Breast epithelium (tissue), 4 donors: ENCODE measurements at regions not wholly inside any gene's neighbourhood (a gene's known extent, or its start where the extent isn't known, plus 50 kb on each side); places are given as distances from the start of the nearest gene placed in this dataset.
A peak's percentile ranks its signal among the peaks of the same experiment; 100 is the strongest.

ENCODE experiments used
- DNase-seq, 2 donors: peaks; one replicate each; pipeline ENCODE4 v3.0.0-alpha.2; 2019; ENCODE audit warnings: low spot score in 2 of 2
- H3K27ac ChIP-seq, 2 donors: fragments of 200-600 bp; sonication (generic) in 1 of 2; one replicate each; pipeline ENCODE4 v1.5.1; 2016 to 2019; ENCODE audit warnings: mild to moderate bottlenecking in 1 of 2
- H3K27me3 ChIP-seq, 2 donors: fragments of 200-600 bp; sonication (generic) in 1 of 2; one replicate each; pipeline versions ENCODE4 v1.5.1 to v1.6.0; 2017 to 2019; ENCODE audit warnings: control low read depth in 1 of 2, mild to moderate bottlenecking in 1 of 2
- H3K36me3 ChIP-seq: fragments of 200-600 bp; one replicate; pipeline ENCODE4 v1.5.1; 2019
- H3K4me1 ChIP-seq, 2 donors: fragments of 200-600 bp; sonication (generic); one replicate each; pipeline ENCODE4 v1.5.1; 2016 to 2019; ENCODE audit warnings: control low read depth in 1 of 2
- H3K4me3 ChIP-seq, 3 donors: fragments of 200-600 bp; sonication (generic); 1 replicate in 2 of 3; 2 replicates in 1 of 3; pipeline ENCODE4 v1.5.1; 2016 to 2019; ENCODE audit warnings: mild to moderate bottlenecking in 3 of 3, moderate library complexity in 2 of 3
- H3K9me3 ChIP-seq, 2 donors: fragments of 200-600 bp; sonication (generic) in 1 of 2; one replicate each; pipeline ENCODE4 v1.5.1; 2016 to 2019; ENCODE audit warnings: control low read depth in 1 of 2
- POLR2A ChIP-seq: fragments of 450-650 bp; IDR thresholded peaks from one replicate; pipeline ENCODE4 v1.6.1; 2016; ENCODE audit warnings: antibody characterized with exemption, mild to moderate bottlenecking, moderate library complexity
- POLR2AphosphoS5 ChIP-seq, 3 donors: sonication (generic); formaldehyde crosslinking; IDR thresholded peaks; one replicate each; pipeline ENCODE4 v1.6.1; 2017; ENCODE audit warnings: antibody characterized with exemption in 3 of 3
- intact Hi-C: fragments of 100-400 bp; cut with DNase I; formaldehyde crosslinking; loops from one replicate; pipeline ENCODE4 v1.15.1; 2023; ENCODE audit warnings: low total_unique reads
- TF ChIP-seq, protein P1 (sequence below), 3 donors: fragments of 450-650 bp; IDR thresholded peaks; one replicate each; pipeline ENCODE4 v1.5.1; 2016 to 2017; ENCODE audit warnings: antibody characterized with exemption in 3 of 3, mild to moderate bottlenecking in 3 of 3, moderate library complexity in 3 of 3

DNA sequence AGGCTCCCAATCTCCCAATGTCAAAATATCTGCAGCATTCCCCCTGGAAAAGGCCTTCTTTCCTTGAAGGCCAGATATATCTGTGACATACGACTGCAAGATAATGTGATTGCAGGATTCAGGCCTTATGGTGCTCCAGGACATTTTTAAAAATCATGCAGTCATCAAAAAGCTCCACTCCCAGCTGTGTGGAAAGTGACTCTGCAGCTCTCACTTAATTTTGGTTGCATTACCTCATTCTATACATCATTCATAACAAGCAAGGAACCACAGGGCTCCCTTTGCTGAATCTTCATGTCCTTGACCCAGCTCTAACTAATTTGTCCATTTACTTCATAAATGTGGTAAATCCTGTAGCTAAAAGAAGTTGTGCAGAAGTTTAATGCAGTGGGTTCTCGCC lies 386.2 kb upstream of the SLC30A5 start:
- DNase-seq = no peak
- TF ChIP-seq, protein P1, sequence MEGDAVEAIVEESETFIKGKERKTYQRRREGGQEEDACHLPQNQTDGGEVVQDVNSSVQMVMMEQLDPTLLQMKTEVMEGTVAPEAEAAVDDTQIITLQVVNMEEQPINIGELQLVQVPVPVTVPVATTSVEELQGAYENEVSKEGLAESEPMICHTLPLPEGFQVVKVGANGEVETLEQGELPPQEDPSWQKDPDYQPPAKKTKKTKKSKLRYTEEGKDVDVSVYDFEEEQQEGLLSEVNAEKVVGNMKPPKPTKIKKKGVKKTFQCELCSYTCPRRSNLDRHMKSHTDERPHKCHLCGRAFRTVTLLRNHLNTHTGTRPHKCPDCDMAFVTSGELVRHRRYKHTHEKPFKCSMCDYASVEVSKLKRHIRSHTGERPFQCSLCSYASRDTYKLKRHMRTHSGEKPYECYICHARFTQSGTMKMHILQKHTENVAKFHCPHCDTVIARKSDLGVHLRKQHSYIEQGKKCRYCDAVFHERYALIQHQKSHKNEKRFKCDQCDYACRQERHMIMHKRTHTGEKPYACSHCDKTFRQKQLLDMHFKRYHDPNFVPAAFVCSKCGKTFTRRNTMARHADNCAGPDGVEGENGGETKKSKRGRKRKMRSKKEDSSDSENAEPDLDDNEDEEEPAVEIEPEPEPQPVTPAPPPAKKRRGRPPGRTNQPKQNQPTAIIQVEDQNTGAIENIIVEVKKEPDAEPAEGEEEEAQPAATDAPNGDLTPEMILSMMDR (IDR thresholded peaks at IDR 0.05) = no peak
- TF ChIP-seq POLR2A = no peak
- Histone ChIP-seq H3K27ac (no peak overlapping the region), H3K9me3 (no peaks in the 10 kb centered on the region), H3K4me1 (no peaks in the 10 kb centered on the region), H3K36me3 (no peaks in the 10 kb centered on the region), H3K4me3 (no peak overlapping the region), H3K27me3 (no peaks in the 10 kb centered on the region)
- intact Hi-C loops = no loop called here

DNA sequence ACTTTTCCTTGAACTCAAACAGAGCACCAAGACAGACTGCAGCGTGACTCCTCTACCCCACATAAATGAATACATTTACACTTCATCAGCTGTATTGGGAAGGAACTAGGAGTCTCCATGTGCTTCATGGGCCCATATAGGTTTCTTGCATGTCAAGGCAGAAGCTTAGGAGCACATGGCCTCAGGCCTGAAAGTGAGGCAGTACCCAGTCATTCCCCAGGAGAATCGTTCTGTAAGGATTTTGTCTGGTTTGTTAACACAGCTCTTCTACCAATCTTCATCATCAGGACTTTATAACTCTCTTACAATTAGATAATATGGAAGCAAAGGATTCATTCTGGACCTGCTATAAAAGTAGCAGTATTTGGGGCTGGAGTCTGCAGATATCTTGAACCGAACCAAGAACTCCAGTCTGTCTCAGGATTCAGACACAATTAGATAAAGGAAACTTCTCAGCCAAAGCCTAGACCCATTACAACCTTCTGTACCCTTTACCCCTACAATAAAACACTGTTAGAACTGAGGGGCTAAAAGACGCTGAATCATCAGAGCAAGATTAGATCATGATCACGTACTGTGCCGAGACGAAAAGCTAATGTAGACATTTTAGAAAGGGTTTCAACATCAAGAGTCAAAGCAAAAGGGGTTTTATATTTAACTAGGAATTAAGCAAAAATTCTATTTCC lies 385.5 kb upstream of the SLC30A5 start:
- intact Hi-C loops = no loop called here
- no peaks in the 10 kb centered on the region for H3K9me3 ChIP-seq
- no peak for DNase-seq
- no peaks in the 10 kb centered on the region for H3K4me1 ChIP-seq
- no peak overlapping the region for H3K4me3 ChIP-seq
- H3K36me3 ChIP-seq = no peaks in the 10 kb centered on the region
- no peaks in the 10 kb centered on the region for H3K27me3 ChIP-seq
- no peak overlapping the region for H3K27ac ChIP-seq
- TF ChIP-seq POLR2A (no peak), POLR2AphosphoS5 (IDR thresholded peaks at IDR 0.05) (no peak)
- TF ChIP-seq, protein P1 (IDR thresholded peaks at IDR 0.05) = no peak

DNA sequence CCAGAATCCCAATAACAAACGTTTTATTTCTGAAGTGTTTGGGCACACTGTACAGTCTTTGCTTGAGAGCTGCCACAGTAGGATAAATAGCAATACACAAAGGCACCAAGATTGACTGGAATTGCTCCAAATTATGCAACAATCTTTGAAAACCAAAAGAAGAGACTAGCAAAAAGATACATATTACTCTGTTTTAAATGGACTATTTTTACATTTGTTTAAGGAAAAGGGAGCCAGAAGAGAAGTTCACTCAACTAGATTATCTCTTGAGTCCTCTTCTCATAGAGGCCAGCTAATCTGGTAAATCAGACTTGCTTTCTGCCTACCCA lies 385.0 kb upstream of the SLC30A5 start:
- Histone ChIP-seq H3K36me3 (no peaks in the 10 kb centered on the region), H3K27me3 (no peaks in the 10 kb centered on the region), H3K4me1 (no peaks in the 10 kb centered on the region), H3K4me3 (no peak overlapping the region), H3K27ac (no peak overlapping the region), H3K9me3 (no peaks in the 10 kb centered on the region)
- no peak for DNase-seq
- intact Hi-C loops = no loop called here
- TF ChIP-seq, protein P1 (IDR thresholded peaks at IDR 0.05) = no peak
- TF ChIP-seq POLR2AphosphoS5 (IDR thresholded peaks at IDR 0.05) (no peak), POLR2A (no peak)

DNA sequence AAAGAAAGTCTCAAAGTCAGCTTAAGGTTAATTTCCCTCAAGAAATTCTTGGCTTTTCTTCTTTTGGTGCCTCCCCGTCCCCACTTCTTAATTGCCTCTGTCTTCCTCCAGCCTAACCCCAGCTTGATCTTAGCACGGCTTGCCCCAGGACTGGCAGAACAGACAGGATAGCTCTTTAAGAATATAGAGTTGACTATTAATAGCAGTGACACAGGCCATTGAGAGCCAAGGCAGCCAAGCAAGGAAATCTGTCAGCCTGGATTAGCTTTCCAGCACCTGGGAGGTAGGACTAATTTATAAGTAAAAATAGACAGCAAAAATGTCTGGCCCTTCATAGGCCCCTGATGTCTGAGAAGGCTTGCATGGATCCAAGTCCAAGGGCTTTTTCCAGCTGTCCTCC lies 384.6 kb upstream of the SLC30A5 start:
- Histone ChIP-seq H3K9me3 (no peaks in the 10 kb centered on the region), H3K27ac (peak overlapping the region in 1 of 2 donors; percentile 32), H3K36me3 (no peaks in the 10 kb centered on the region), H3K4me1 (no peaks in the 10 kb centered on the region), H3K27me3 (no peaks in the 10 kb centered on the region), H3K4me3 (no peak overlapping the region)
- intact Hi-C loops = no loop called here
- TF ChIP-seq POLR2AphosphoS5 (IDR thresholded peaks at IDR 0.05) (no peak), POLR2A (no peak)
- TF ChIP-seq, protein P1 (IDR thresholded peaks at IDR 0.05) = no peak
- DNase-seq = no peak

DNA sequence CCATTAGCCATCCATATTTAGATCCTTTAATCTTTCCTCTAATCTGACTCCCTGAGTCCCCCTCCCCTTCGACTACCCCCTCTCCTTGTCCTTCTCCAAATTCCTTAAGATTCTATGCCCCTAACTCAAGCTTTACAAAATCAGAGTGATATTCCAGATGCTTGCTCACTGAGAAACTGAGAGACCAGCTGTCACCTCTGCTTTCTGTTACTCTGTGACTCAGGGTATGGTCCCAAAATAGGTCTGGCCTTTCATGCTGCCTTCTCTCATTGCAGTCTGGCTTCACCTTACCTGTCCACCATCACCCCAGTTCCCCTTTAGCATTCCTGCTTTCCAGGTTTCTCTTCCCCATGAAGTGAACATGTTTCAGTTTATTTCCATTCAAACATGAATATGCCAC lies 383.3 kb upstream of the SLC30A5 start:
- Histone ChIP-seq H3K27me3 (no peaks in the 10 kb centered on the region), H3K27ac (no peak overlapping the region), H3K4me3 (no peak overlapping the region), H3K9me3 (no peaks in the 10 kb centered on the region), H3K4me1 (no peaks in the 10 kb centered on the region), H3K36me3 (no peaks in the 10 kb centered on the region)
- no peak for DNase-seq
- intact Hi-C loops = no loop called here
- no peak for TF ChIP-seq POLR2A
- no peak for TF ChIP-seq POLR2AphosphoS5 (IDR thresholded peaks at IDR 0.05)
- TF ChIP-seq, protein P1 (IDR thresholded peaks at IDR 0.05) = no peak
